VCaP (cell line): ENCODE measurements at regions not wholly inside any gene's neighbourhood (a gene's known extent, or its start where the extent isn't known, plus 50 kb on each side); places are given as distances from the start of the nearest gene placed in this dataset.

Experiments used
- H3K27ac ChIP-seq: fragments of 450-650 bp; 2 replicates; pipeline ENCODE4 v1.5.1; 2017
- TF ChIP-seq, protein P1 (sequence below): fragments of 450-650 bp; conservative IDR thresholded peaks from 2 replicates; pipeline ENCODE4 v1.5.1; 2017; ENCODE audit warnings: mild to moderate bottlenecking, moderate library complexity

DNA sequence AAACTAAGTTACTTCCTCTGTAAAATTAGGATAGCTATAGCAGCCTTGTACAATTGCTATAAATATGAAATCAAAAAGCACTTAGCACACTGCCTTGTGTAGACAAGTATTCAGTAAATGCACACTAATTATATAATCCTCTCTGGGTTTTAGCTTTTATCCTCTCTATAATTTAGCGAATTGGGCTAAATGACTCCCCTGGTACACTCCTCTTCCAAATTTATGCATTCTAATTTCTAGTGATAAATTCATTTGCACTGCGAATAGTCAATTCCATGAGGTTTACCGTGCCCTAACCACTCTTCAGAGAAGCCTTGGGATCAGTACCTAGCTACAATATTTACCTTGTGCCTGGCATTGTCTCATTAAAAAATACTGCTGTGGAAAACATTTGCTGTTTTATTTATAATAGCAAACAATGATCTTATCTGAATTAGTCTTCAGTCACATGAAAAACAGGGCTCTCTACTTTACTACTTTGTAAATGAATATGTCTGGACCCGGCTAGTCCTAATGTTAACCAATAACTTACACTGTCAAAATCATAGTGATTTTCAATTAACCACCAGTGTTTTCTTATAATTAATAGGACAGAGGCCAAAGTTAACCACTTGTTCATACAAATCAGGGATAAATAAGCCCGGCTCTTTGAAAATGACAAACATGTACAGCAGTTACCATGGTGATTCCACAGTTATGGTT lies 577.9 kb downstream of the IPMK start:
- H3K27ac ChIP-seq = peak overlapping the region; percentile 76
- TF ChIP-seq, protein P1, sequence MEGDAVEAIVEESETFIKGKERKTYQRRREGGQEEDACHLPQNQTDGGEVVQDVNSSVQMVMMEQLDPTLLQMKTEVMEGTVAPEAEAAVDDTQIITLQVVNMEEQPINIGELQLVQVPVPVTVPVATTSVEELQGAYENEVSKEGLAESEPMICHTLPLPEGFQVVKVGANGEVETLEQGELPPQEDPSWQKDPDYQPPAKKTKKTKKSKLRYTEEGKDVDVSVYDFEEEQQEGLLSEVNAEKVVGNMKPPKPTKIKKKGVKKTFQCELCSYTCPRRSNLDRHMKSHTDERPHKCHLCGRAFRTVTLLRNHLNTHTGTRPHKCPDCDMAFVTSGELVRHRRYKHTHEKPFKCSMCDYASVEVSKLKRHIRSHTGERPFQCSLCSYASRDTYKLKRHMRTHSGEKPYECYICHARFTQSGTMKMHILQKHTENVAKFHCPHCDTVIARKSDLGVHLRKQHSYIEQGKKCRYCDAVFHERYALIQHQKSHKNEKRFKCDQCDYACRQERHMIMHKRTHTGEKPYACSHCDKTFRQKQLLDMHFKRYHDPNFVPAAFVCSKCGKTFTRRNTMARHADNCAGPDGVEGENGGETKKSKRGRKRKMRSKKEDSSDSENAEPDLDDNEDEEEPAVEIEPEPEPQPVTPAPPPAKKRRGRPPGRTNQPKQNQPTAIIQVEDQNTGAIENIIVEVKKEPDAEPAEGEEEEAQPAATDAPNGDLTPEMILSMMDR = no peak

DNA sequence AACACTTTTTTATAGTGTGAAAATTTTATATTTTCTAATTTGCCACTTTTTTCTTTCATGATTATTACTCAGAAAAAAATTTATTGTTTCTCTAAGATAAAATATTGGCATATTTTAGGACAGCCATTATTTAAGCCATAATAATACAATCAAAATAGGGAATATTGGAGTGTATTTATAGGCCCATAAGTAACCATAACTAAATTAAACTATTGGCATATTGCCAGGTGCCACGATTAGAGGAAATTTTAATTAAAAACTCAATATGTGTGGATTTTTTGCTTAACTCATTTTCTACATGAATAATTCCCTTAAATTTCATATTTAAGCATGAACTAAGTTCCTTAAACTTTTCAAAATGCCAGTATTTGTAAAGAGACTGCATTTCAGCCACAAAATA lies 587.8 kb downstream of the IPMK start:
- H3K27ac ChIP-seq = no peak overlapping the region
- TF ChIP-seq, protein P1 = no peak

DNA sequence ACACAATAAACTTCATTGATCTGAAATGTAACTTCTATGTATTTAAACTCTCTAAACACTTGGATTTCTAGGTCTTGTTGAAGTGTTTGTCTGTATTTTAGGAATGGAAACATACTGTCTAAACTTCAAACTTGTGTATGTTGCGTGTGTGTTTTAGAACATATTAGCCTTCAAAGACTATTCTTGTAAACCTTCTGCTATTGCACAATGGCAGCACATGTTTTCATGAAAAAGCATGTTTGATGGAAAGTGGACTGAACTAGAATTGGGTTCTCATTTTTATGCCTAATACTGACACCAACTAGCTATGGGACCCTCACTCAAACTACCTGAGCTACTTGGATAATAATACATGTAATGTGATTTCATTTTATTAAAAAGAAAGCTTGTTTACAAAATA lies 592.6 kb downstream of the IPMK start:
- H3K27ac ChIP-seq = no peak overlapping the region
- TF ChIP-seq, protein P1 = no peak

DNA sequence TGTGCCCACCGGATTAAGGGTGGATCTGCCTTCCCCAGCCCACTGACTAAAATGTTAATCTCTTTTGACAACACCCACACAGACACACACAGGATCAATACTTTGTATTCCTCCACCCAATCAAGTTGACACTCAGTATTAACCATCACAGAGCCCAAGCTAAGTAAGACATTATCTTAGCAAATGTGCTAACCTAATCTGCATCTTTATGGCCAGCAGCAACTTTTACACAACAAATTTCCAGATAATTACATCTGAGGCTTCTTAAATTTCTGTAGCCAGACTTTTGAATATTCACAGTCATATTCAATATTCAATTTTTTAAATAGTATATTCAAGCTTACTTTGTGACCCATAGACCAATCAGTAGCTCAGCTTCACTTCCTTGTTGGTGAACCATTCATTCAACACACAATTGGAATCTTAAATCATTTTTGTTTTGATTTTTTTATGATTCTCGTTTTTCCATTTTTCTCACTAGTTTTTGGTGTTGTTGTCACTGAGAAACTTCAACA lies 594.2 kb downstream of the IPMK start:
- no peak overlapping the region for H3K27ac ChIP-seq
- TF ChIP-seq, protein P1 = no peak

DNA sequence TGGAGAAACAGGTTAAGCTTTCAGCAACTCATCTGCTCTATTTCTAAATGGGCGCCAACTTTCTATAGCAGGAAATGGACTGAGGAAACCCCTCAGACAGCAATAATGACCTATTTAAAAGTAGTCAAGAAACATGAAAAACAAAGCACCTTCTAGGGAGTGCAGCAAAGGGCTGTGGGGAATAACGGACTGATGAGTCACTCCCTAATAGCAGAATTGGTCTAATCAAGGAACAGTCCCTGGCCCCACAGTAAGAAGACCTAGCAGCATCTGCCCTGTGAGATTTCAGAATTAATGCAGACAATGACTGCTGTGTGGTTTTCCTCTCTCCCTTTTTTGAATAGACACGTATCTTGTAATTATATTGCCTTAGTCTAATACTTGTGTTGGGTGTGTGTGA lies 602.9 kb downstream of the IPMK start:
- H3K27ac ChIP-seq = no peak overlapping the region
- TF ChIP-seq, protein P1 = no peak

DNA sequence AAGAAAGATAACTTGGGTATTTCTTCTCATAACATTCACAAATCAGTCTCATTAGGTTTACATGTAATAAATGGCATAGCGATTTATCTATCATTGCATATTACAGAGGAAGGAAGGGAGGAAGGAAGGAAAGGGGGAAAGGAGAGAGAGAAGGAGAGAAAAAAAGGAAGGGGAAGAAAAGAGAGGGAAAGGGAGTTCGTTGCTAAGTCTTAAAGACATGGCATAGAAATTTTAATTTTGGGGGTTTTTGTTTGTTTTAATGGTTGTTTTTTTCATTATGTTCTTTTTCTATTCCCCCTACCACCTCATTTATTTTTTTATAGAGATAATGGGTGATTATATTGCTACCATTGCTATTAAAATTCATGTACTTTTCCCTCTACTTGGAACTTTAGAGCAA lies 604.3 kb downstream of the IPMK start:
- TF ChIP-seq, protein P1 = no peak
- no peak overlapping the region for H3K27ac ChIP-seq

DNA sequence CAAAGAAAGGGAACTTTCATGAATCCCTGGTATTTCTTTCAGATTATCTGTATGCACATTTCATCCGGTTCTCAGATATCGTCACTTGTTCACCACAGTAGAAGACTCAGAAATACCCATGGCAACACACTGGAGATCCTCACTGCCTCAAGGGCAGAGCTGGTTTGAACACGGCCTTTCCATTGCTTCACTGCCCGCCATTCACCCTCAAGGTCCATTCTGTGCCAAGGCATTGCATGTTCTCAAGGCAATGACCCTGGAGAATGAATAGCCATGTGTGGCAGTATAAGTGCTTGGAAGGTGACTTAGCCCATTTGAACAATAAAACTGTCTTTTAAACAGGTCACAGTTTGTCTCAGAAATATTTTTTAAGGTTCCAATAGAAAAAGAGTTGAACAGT lies 606.5 kb downstream of the IPMK start:
- no peak overlapping the region for H3K27ac ChIP-seq
- TF ChIP-seq, protein P1 = no peak
